Fibroblast of mammary gland (primary cell): ENCODE measurements at regions not wholly inside any gene's neighbourhood (a gene's known extent, or its start where the extent isn't known, plus 50 kb on each side); places are given as distances from the start of the nearest gene placed in this dataset.
"Not testable (repeated sequence)": the region's sequence is repeated elsewhere in the genome, so short reads cannot be mapped to it uniquely, and the experiment has no call there.

Experiments used
- DNase-seq: peaks from one replicate; pipeline ENCODE4 v3.0.0-alpha.2; 2010; ENCODE audit warnings: low read depth
- H3K4me3 ChIP-seq: 2 replicates; pipeline ENCODE4 v1.5.1; 2011; ENCODE audit warnings: low read depth, mild to moderate bottlenecking, low read length, moderate library complexity; ENCODE audit not compliant: control insufficient read depth
- CTCF ChIP-seq: conservative IDR thresholded peaks from 2 replicates; pipeline ENCODE4 v1.5.1; 2011; ENCODE audit warnings: low read depth, low read length, inconsistent platforms; ENCODE audit not compliant: control insufficient read depth, insufficient read depth

- H3K4me3 ChIP-seq, result no peak overlapping the region
- TF ChIP-seq CTCF, result no peak
- DNase-seq, result no peak
These were observed 353.3 kb upstream of the SEMA3C start for GRCh38 chr7:81272176-81272575.

- no peak for TF ChIP-seq CTCF
- DNase-seq, result peak; percentile 66
- no peak overlapping the region for H3K4me3 ChIP-seq
These were observed 349.7 kb upstream of the SEMA3C start for GRCh38 chr7:81268551-81268950.

GRCh38 chr7:81267508-81267907, 348.7 kb upstream of the SEMA3C start:
- TF ChIP-seq CTCF, result no peak
- no peak overlapping the region for H3K4me3 ChIP-seq
- DNase-seq, result peak; percentile 97

GRCh38 chr7:81264116-81264515, 345.3 kb upstream of the SEMA3C start:
- DNase-seq, result peak; percentile 2
- no peak for TF ChIP-seq CTCF
- H3K4me3 ChIP-seq, result no peak overlapping the region

GRCh38 chr7:81260152-81260551, 341.3 kb upstream of the SEMA3C start:
- peak; percentile 25 for DNase-seq
- H3K4me3 ChIP-seq, result no peak overlapping the region
- no peak for TF ChIP-seq CTCF

- no peak overlapping the region for H3K4me3 ChIP-seq
- peak; percentile 22 for TF ChIP-seq CTCF
- DNase-seq, result peak; percentile 35
These were observed 338.1 kb upstream of the SEMA3C start for GRCh38 chr7:81256991-81257390.

GRCh38 chr7:81248420-81248819, 329.6 kb upstream of the SEMA3C start:
- DNase-seq, result no peak
- TF ChIP-seq CTCF, result no peak
- H3K4me3 ChIP-seq, result no peak overlapping the region

GRCh38 chr7:81247364-81247763, 328.5 kb upstream of the SEMA3C start:
- not testable (repeated sequence) for H3K4me3 ChIP-seq, DNase-seq
